ENCODE measurements at regions not wholly inside any gene's neighbourhood (a gene's known extent, or its start where the extent isn't known, plus 50 kb on each side); places are given as distances from the start of the nearest gene placed in this dataset.

DNA sequence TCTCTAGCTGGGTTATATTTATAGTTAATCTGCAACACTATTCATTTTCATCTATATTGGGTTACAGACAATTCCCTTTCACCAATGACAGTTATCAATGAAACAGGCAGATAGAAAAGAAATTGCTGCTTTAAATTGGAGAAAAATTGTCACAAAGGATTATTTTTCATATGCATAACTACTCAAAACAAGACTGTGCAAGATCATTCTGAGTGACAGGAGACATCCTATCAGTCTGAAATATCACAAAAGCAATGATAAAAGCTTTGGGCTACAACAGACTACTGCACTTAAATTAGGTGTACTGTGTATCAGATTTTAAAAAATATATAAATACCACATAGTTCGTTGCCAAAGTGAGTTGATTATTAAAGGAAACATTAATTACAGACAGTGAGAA, 722.6 kb downstream of the ARAP2 start:
- H3K79me2 ChIP-seq (ENCODE audit: control insufficient read depth, insufficient read depth, low read length): no peaks in the 10 kb centered on the region
- H3K9ac ChIP-seq (ENCODE audit: insufficient read depth, low read length): no peak overlapping the region
- H3K27me3 ChIP-seq (ENCODE audit: control insufficient read depth, insufficient read depth, low read length): no peaks in the 10 kb centered on the region
- H3K27ac ChIP-seq (ENCODE audit: insufficient read depth, low read length): no peak overlapping the region
- no peak overlapping the region for H3K4me3 ChIP-seq (replicated peaks in 1 of 4; ENCODE audit: control extremely low read depth in 1 of 4, insufficient read depth in 1 of 4, low read depth in 3 of 4, low read length in 4 of 4)
- no peak overlapping the region for H3K4me2 ChIP-seq (ENCODE audit: extremely low read depth, insufficient read depth, low read length)
- no peak overlapping the region for H2AFZ ChIP-seq (ENCODE audit: low read length)
- H4K20me1 ChIP-seq (ENCODE audit: control insufficient read depth, extremely low read depth, insufficient read depth, low read length): no peaks in the 10 kb centered on the region
- DNase-seq (ENCODE audit: low read depth in 2 of 2): no peak
- H3K9me3 ChIP-seq (ENCODE audit: control insufficient read depth, insufficient read depth, low read depth, low read length): no peaks in the 10 kb centered on the region
- no peaks in the 10 kb centered on the region for H3K36me3 ChIP-seq (ENCODE audit: control insufficient read depth, insufficient read depth, low read length)
- TF ChIP-seq, protein P1, sequence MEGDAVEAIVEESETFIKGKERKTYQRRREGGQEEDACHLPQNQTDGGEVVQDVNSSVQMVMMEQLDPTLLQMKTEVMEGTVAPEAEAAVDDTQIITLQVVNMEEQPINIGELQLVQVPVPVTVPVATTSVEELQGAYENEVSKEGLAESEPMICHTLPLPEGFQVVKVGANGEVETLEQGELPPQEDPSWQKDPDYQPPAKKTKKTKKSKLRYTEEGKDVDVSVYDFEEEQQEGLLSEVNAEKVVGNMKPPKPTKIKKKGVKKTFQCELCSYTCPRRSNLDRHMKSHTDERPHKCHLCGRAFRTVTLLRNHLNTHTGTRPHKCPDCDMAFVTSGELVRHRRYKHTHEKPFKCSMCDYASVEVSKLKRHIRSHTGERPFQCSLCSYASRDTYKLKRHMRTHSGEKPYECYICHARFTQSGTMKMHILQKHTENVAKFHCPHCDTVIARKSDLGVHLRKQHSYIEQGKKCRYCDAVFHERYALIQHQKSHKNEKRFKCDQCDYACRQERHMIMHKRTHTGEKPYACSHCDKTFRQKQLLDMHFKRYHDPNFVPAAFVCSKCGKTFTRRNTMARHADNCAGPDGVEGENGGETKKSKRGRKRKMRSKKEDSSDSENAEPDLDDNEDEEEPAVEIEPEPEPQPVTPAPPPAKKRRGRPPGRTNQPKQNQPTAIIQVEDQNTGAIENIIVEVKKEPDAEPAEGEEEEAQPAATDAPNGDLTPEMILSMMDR (conservative IDR thresholded peaks at IDR 0.05 in 1 of 2, IDR thresholded peaks at IDR 0.05 in 1 of 2; ENCODE audit: low read depth in 1 of 2, low read length in 2 of 2): no peak
- no peaks in the 10 kb centered on the region for H3K4me1 ChIP-seq (ENCODE audit: control insufficient read depth, extremely low read depth, insufficient read depth, low read length)

DNA sequence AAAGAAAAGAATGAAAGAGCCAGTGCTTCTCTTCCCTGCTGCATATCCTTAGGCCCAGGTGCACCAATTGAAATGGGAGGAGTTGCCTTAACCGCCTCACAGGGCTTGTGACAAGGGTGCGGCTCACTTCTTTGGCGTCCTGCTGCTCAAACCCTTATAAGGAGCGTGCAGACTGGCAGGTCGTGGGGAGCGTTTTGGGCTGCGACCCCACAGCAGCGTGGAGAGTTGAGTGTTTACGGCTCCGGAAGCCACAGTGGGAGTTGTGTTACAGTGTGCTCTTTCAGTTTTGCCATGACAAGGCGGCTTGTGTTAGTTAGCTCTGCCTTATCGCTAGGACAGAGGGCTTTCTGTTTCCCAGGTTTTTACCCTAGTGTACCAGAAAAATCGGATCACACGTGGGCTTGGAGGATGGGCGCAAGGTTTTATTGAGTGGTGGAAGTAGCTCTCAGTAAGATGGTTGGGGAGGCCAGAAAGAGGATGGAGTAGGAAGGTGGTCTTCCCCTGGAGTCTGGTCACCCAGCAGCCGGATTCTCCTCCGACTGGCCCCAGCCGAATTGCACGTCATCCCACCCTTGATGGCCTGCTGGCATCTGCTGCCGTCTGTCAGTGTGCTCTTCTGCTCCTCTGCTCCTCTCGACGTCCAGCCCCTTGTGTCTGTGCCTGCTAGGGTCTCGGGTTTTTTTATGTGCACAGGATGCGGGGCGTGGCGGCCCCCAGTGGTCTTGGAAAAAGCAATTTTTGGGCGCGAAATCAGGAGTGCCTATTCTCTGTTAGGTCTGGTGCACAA, 718.9 kb downstream of the ARAP2 start:
- H3K9ac ChIP-seq (ENCODE audit: insufficient read depth, low read length): no peak overlapping the region
- TF ChIP-seq EZH2 (IDR thresholded peaks at IDR 0.05; ENCODE audit: low read length, missing control alignments): no peak
- TF ChIP-seq, protein P1 (conservative IDR thresholded peaks at IDR 0.05 in 1 of 2, IDR thresholded peaks at IDR 0.05 in 1 of 2; ENCODE audit: low read depth in 1 of 2, low read length in 2 of 2): no peak
- H3K4me2 ChIP-seq (ENCODE audit: extremely low read depth, insufficient read depth, low read length): no peak overlapping the region

DNA sequence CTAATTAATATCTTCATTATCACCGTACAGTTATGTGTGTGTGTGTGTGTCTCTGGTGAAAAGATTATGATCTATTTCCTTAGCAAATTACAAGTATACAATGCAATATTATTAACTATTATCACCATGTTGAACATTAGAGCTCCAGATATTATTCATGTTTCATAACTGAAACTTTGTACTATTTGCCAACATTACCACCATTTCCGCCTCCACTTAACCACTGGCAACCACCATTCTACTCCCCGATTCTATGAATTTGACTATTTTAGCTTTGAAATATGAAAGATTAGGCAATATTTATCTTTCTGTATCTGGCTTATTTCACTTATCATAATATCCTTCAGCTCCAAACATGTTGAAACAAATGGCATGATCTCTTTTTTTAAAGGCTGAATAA, 717.9 kb downstream of the ARAP2 start:
- Histone ChIP-seq H3K4me2 (ENCODE audit: extremely low read depth, insufficient read depth, low read length) (no peak overlapping the region), H3K9me3 (ENCODE audit: control insufficient read depth, insufficient read depth, low read depth, low read length) (no peaks in the 10 kb centered on the region), H3K9ac (ENCODE audit: insufficient read depth, low read length) (no peak overlapping the region), H3K79me2 (ENCODE audit: control insufficient read depth, insufficient read depth, low read length) (no peaks in the 10 kb centered on the region), H2AFZ (ENCODE audit: low read length) (no peak overlapping the region), H3K27ac (ENCODE audit: insufficient read depth, low read length) (no peak overlapping the region), H3K4me1 (ENCODE audit: control insufficient read depth, extremely low read depth, insufficient read depth, low read length) (no peaks in the 10 kb centered on the region), H4K20me1 (ENCODE audit: control insufficient read depth, extremely low read depth, insufficient read depth, low read length) (no peaks in the 10 kb centered on the region), H3K27me3 (ENCODE audit: control insufficient read depth, insufficient read depth, low read length) (no peaks in the 10 kb centered on the region), H3K4me3 (replicated peaks in 1 of 4; ENCODE audit: control extremely low read depth in 1 of 4, insufficient read depth in 1 of 4, low read depth in 3 of 4, low read length in 4 of 4) (no peak overlapping the region), H3K36me3 (ENCODE audit: control insufficient read depth, insufficient read depth, low read length) (no peaks in the 10 kb centered on the region)
- TF ChIP-seq, protein P1 (conservative IDR thresholded peaks at IDR 0.05 in 1 of 2, IDR thresholded peaks at IDR 0.05 in 1 of 2; ENCODE audit: low read depth in 1 of 2, low read length in 2 of 2): no peak
- TF ChIP-seq EZH2 (IDR thresholded peaks at IDR 0.05; ENCODE audit: low read length, missing control alignments): no peak
- no peak for DNase-seq (ENCODE audit: low read depth in 2 of 2)

More for the DNA sequence above, 718.9 kb downstream of the ARAP2 start:
- no peak overlapping the region for H2AFZ ChIP-seq (ENCODE audit: low read length)
- H3K27me3 ChIP-seq (ENCODE audit: control insufficient read depth, insufficient read depth, low read length): no peaks in the 10 kb centered on the region
- no peaks in the 10 kb centered on the region for H3K9me3 ChIP-seq (ENCODE audit: control insufficient read depth, insufficient read depth, low read depth, low read length)
- no peaks in the 10 kb centered on the region for H3K4me1 ChIP-seq (ENCODE audit: control insufficient read depth, extremely low read depth, insufficient read depth, low read length)
- no peaks in the 10 kb centered on the region for H4K20me1 ChIP-seq (ENCODE audit: control insufficient read depth, extremely low read depth, insufficient read depth, low read length)
- DNase-seq (ENCODE audit: low read depth in 2 of 2): no peak
- no peak overlapping the region for H3K4me3 ChIP-seq (replicated peaks in 1 of 4; ENCODE audit: control extremely low read depth in 1 of 4, insufficient read depth in 1 of 4, low read depth in 3 of 4, low read length in 4 of 4)
- H3K36me3 ChIP-seq (ENCODE audit: control insufficient read depth, insufficient read depth, low read length): no peaks in the 10 kb centered on the region
- no peaks in the 10 kb centered on the region for H3K79me2 ChIP-seq (ENCODE audit: control insufficient read depth, insufficient read depth, low read length)
- no peak overlapping the region for H3K27ac ChIP-seq (ENCODE audit: insufficient read depth, low read length)

Data from fibroblast of lung (primary cell).